B cell (primary cell): ENCODE measurements at regions not wholly inside any gene's neighbourhood (a gene's known extent, or its start where the extent isn't known, plus 50 kb on each side); places are given as distances from the start of the nearest gene placed in this dataset.

Experiments
- ATAC-seq: fragments of 200-7000 bp; cut with Tn5 transposase; one replicate; pipeline ENCODE4 v1.10.0; 2021; ENCODE audit warnings: low read depth, mild to moderate bottlenecking, moderate number of reproducible peaks, moderate library complexity
- CTCF ChIA-PET: fragments of 350-600 bp; sonication (Branson Sonifier 250); formaldehyde crosslinking; loops from one replicate; lab custom pipeline; 2021; ENCODE audit warnings: antibody characterized with exemption, inconsistent platforms; lab: Charles Lee
- POLR2A ChIA-PET: fragments of 350-600 bp; sonication (Branson Sonifier 250); formaldehyde crosslinking; loops from one replicate; lab custom pipeline; 2021; ENCODE audit warnings: antibody characterized with exemption; lab: Charles Lee
- DNase-seq: peaks from one replicate; pipeline ENCODE4 v3.0.0; 2013
- H2AFZ ChIP-seq: 2 replicates; pipeline ENCODE4 v1.6.1; 2012; ENCODE audit warnings: mild to moderate bottlenecking, low read depth, low read length; ENCODE audit not compliant: insufficient read depth, poor library complexity, severe bottlenecking
- H3K27ac ChIP-seq, 2 donors: 1 replicate in 1 of 2; 2 replicates in 1 of 2; pipeline ENCODE4 v1.5.1; 2012 to 2013; ENCODE audit warnings: low read length in 2 of 2, mild to moderate bottlenecking in 2 of 2, moderate library complexity in 1 of 2
- H3K27me3 ChIP-seq, 4 experiments: fragments of 200-600 bp in 1 of 4; sonication (generic) in 1 of 4; replicated peaks in 1 of 4; 1 replicate in 2 of 4; 2 replicates in 2 of 4; pipeline versions ENCODE4 v1.6.1 to v1.7.0; 2013 to 2016; ENCODE audit warnings: low read length in 3 of 4, mild to moderate bottlenecking in 2 of 4, mixed read lengths in 1 of 4, moderate library complexity in 1 of 4; ENCODE audit not compliant: insufficient read depth in 4 of 4, control insufficient read depth in 3 of 4; ENCODE audit errors: control extremely low read depth in 1 of 4
- H3K36me3 ChIP-seq, 2 experiments: replicated peaks in 1 of 2; 1 replicate in 1 of 2; 2 replicates in 1 of 2; pipeline versions ENCODE4 v1.6.1 to v1.7.1; 2013; ENCODE audit warnings: low read length in 1 of 2; ENCODE audit not compliant: insufficient read depth in 2 of 2, control insufficient read depth in 1 of 2; ENCODE audit errors: control extremely low read depth in 1 of 2, extremely low read depth in 1 of 2
- H3K4me1 ChIP-seq, 2 donors: fragments of 200-600 bp in 1 of 2; sonication (generic) in 1 of 2; 1 replicate in 1 of 2; 2 replicates in 1 of 2; pipeline versions ENCODE4 v1.5.1 to v1.6.1; 2013 to 2017; ENCODE audit warnings: low read length in 2 of 2; ENCODE audit not compliant: control insufficient read depth in 2 of 2, insufficient read depth in 2 of 2
- H3K4me2 ChIP-seq: replicated peaks from 2 replicates; pipeline ENCODE3; 2012; ENCODE audit warnings: mild to moderate bottlenecking, low read depth, low read length; ENCODE audit not compliant: poor library complexity, severe bottlenecking
- H3K4me3 ChIP-seq, 5 experiments: fragments of 200-600 bp in 1 of 5; sonication (generic) in 1 of 5; 1 replicate in 3 of 5; 2 replicates in 2 of 5; pipeline versions ENCODE4 v1.5.1 to v1.7.0; 2011 to 2016; ENCODE audit warnings: low read length in 4 of 5, mild to moderate bottlenecking in 4 of 5, low read depth in 2 of 5, control low read depth in 1 of 5, moderate library complexity in 1 of 5; ENCODE audit not compliant: insufficient read depth in 1 of 5; ENCODE audit errors: control extremely low read depth in 1 of 5, extremely low read depth in 1 of 5
- H3K79me2 ChIP-seq: fragments of 200-600 bp; sonication (generic); one replicate; pipeline ENCODE4 v1.6.0; 2016; ENCODE audit warnings: low read length; ENCODE audit not compliant: control insufficient read depth, insufficient read depth
- H3K9ac ChIP-seq: fragments of 200-600 bp; sonication (generic); 2 replicates; pipeline ENCODE4 v1.6.1; 2017; ENCODE audit warnings: mild to moderate bottlenecking, low read length, moderate library complexity
- H3K9me3 ChIP-seq, 3 donors: one replicate each; pipeline versions ENCODE4 v1.6.1 to v1.7.1; 2013; ENCODE audit warnings: low read length in 2 of 3; ENCODE audit not compliant: control insufficient read depth in 2 of 3, insufficient read depth in 1 of 3; ENCODE audit errors: control extremely low read depth in 1 of 3
- H4K20me1 ChIP-seq: 2 replicates; pipeline ENCODE4 v1.6.0; 2012; ENCODE audit warnings: mild to moderate bottlenecking, low read length; ENCODE audit not compliant: insufficient read depth, control insufficient read depth, poor library complexity, severe bottlenecking
- H3K27ac Mint-ChIP-seq: one replicate; pipeline ENCODE4 v1.8.0; 2021; ENCODE audit warnings: mixed read lengths
- H3K27me3 Mint-ChIP-seq: one replicate; pipeline ENCODE4 v1.8.0; 2021; ENCODE audit warnings: mixed read lengths
- H3K4me1 Mint-ChIP-seq: one replicate; pipeline ENCODE4 v1.8.0; 2021; ENCODE audit warnings: mixed read lengths
- H3K4me3 Mint-ChIP-seq: one replicate; pipeline ENCODE4 v1.8.0; 2021; ENCODE audit warnings: mixed read lengths
- H3K9me3 Mint-ChIP-seq: one replicate; pipeline ENCODE4 v1.8.0; 2022; ENCODE audit warnings: mixed read lengths; ENCODE audit not compliant: insufficient read depth
- CTCF ChIP-seq: fragments of 200-600 bp; IDR thresholded peaks from one replicate; pipeline ENCODE4 v1.8.0; 2022; ENCODE audit warnings: antibody characterized with exemption, mild to moderate bottlenecking
- EZH2 ChIP-seq: IDR thresholded peaks from 2 replicates; pipeline ENCODE4 v1.6.1; 2012; ENCODE audit warnings: borderline replicate concordance, low read depth, mild to moderate bottlenecking, moderate library complexity, low read length; ENCODE audit not compliant: insufficient read depth, poor library complexity, severe bottlenecking
- WGBS: methylation state at CpG from one replicate; pipeline ENCODE4 v1.1.5; 2013; ENCODE audit warnings: missing lambda C conversion rate; ENCODE audit not compliant: insufficient coverage; 5-methylcytosine and 5-hydroxymethylcytosine counted together
- intact Hi-C: fragments of 100-400 bp; cut with micrococcal nuclease; formaldehyde crosslinking; loops from one replicate; pipeline ENCODE4 v1.10.0; 2022

- peaks cover 9% of the 10 kb centered on the region for H3K27me3 Mint-ChIP-seq
- Histone ChIP-seq H3K27ac (no peak overlapping the region), H3K9me3 (no peaks in the 10 kb centered on the region), H3K79me2 (no peaks in the 10 kb centered on the region), H4K20me1 (no peaks in the 10 kb centered on the region), H3K4me1 (no peaks in the 10 kb centered on the region), H3K36me3 (no peaks in the 10 kb centered on the region), H3K4me2 (no peak overlapping the region), H3K9ac (no peak overlapping the region), H2AFZ (no peak overlapping the region), H3K27me3 (peaks cover 0 to 7% (median 0%) of the 10 kb centered on the region in 4 experiments), H3K4me3 (no peak overlapping the region)
- ChIA-PET CTCF (interaction anchor here (1.2 kb wide), 1 partner anchor 311 kb away, joined by 4 read pairs; no protein-coding TSS in a partner anchor), POLR2A (no interaction called here)
- WGBS, result 55% methylated on average over 1 of the region's 3 CpGs
- no peaks in the 10 kb centered on the region for H3K9me3 Mint-ChIP-seq
- TF ChIP-seq CTCF (no peak), EZH2 (no peak)
- DNase-seq (no peak), ATAC-seq (no peak)
- no peak overlapping the region for H3K4me3 Mint-ChIP-seq
- intact Hi-C loops, result no loop called here
- no peak overlapping the region for H3K27ac Mint-ChIP-seq
- H3K4me1 Mint-ChIP-seq, result no peaks in the 10 kb centered on the region
Observed at GRCh38 chr1:94730450-94730849, 89.7 kb upstream of the SLC44A3 start.

DNA sequence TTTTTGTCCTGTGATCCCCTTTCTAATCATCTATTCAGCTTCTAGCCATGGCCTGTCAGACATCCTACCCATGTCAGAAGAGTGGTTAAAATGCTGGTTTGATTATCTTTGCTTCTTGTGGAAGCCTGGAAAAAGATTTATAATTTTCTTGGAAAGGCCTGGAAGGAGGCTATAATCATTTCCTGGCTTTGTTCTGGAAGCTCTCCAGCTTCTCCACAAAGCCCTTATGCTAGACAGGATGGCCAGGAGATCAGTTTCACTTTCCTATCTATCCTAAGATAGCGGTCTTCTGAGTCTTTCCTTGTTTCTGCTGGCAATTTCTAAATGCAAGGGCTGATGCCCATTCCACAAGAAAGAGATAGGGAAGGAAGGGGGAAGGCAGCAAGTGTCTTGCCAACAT is 90.9 kb upstream of the SLC44A3 start:
- no peak for ATAC-seq

More for the DNA sequence above, 90.9 kb upstream of the SLC44A3 start:
- POLR2A ChIA-PET, result no interaction called here
- DNase-seq, result no peak
- H3K4me1 ChIP-seq, result no peaks in the 10 kb centered on the region
- H2AFZ ChIP-seq, result no peak overlapping the region
- peaks cover 5% of the 10 kb centered on the region for H3K27me3 Mint-ChIP-seq
- no peak overlapping the region for H3K9ac ChIP-seq
- H3K79me2 ChIP-seq, result no peaks in the 10 kb centered on the region
- no peaks in the 10 kb centered on the region for H4K20me1 ChIP-seq
- no peak overlapping the region for H3K27ac ChIP-seq
- no peak overlapping the region for H3K27ac Mint-ChIP-seq
- CTCF ChIA-PET, result no interaction called here
- H3K4me3 Mint-ChIP-seq, result no peak overlapping the region
- no peak overlapping the region for H3K4me3 ChIP-seq
- no peaks in the 10 kb centered on the region for H3K36me3 ChIP-seq
- no CpG with 5 or more reads among the region's 1 CpG for WGBS
- H3K4me2 ChIP-seq, result no peak overlapping the region
- TF ChIP-seq CTCF (no peak), EZH2 (no peak)
- intact Hi-C loops, result loop anchor here (10.0 kb wide), 1 partner anchor 66 kb away; no protein-coding TSS in a partner anchor
- H3K4me1 Mint-ChIP-seq, result no peaks in the 10 kb centered on the region
- H3K9me3 Mint-ChIP-seq, result no peaks in the 10 kb centered on the region
- peaks cover 0 to 2% (median 0%) of the 10 kb centered on the region in 4 experiments for H3K27me3 ChIP-seq
- no peaks in the 10 kb centered on the region for H3K9me3 ChIP-seq
